MCF 10A (cell line): ENCODE measurements at regions not wholly inside any gene's neighbourhood (a gene's known extent, or its start where the extent isn't known, plus 50 kb on each side); places are given as distances from the start of the nearest gene placed in this dataset.

Source experiments
- BruUV-seq: library from RNA; stranded (reverse); fragments of 400-500 nt; replicated peaks from 2 replicates; lab custom pipeline; 2021; lab: Mats Ljungman, UMichigan
- CTCF ChIA-PET: fragments of 300-600 bp; sonication (Branson Sonifier 250); formaldehyde crosslinking; extraction: SDS; loops from one replicate; lab custom pipeline; 2021; ENCODE audit warnings: antibody characterized with exemption, inconsistent platforms; lab: Yijun Ruan, JAX
- POLR2A ChIA-PET: fragments of 300-600, 350-650 bp; sonication (Branson Sonifier 250); formaldehyde crosslinking; extraction: SDS; loops from one replicate; lab custom pipeline; 2020; ENCODE audit warnings: antibody characterized with exemption, inconsistent platforms; lab: Yijun Ruan, JAX
- DNase-seq: peaks from one replicate; pipeline ENCODE4 v3.0.0-alpha.2; 2018; ENCODE audit not compliant: unreplicated experiment
- H3K27ac Mint-ChIP-seq: one replicate; pipeline ENCODE4 v1.8.0; 2022; ENCODE audit warnings: mild to moderate bottlenecking, low read depth, mixed read lengths; ENCODE audit not compliant: unreplicated experiment
- H3K27me3 Mint-ChIP-seq: one replicate; pipeline ENCODE4 v1.8.0; 2022; ENCODE audit warnings: mixed read lengths; ENCODE audit not compliant: insufficient read depth, unreplicated experiment
- H3K36me3 Mint-ChIP-seq: one replicate; pipeline ENCODE4 v1.8.0; 2022; ENCODE audit warnings: mild to moderate bottlenecking, moderate library complexity, mixed read lengths; ENCODE audit not compliant: insufficient read depth, unreplicated experiment
- H3K4me1 Mint-ChIP-seq: one replicate; pipeline ENCODE4 v1.8.0; 2022; ENCODE audit warnings: mixed read lengths; ENCODE audit not compliant: insufficient read depth, unreplicated experiment
- H3K4me3 Mint-ChIP-seq: one replicate; pipeline ENCODE4 v1.8.0; 2022; ENCODE audit warnings: mild to moderate bottlenecking, moderate library complexity, mixed read lengths; ENCODE audit not compliant: unreplicated experiment
- H3K9me3 Mint-ChIP-seq: one replicate; pipeline ENCODE4 v1.8.0; 2022; ENCODE audit warnings: mixed read lengths; ENCODE audit not compliant: unreplicated experiment
- intact Hi-C: fragments of 100-400 bp; cut with micrococcal nuclease; formaldehyde crosslinking; loops from 2 replicates; pipeline ENCODE4 v1.14.1; 2022
- TF ChIP-seq, protein P1 (sequence below): fragments of 200-600 bp; IDR thresholded peaks from one replicate; pipeline ENCODE4 v1.8.0; 2022; ENCODE audit warnings: antibody characterized with exemption, mild to moderate bottlenecking; ENCODE audit not compliant: unreplicated experiment

DNA sequence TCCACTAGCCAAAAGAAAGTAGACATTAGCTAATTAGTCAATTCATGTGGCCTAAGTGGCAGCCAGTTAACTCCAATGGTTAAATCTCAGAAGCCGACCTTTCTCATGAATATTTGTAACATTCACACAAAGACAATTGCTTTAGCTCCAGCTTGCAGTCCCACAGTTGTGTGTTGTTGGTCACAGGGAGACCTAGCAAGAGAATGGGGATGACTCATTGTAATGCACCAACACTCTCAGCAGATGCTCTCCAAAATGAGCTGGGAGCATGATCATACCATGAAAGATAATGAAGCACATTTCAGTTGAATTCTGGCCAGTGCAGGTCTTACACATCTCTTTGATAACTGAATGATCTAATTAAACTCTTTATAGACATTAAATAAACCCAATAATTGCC lies 160.4 kb downstream of the HLX start:
- H3K36me3 Mint-ChIP-seq = no peaks in the 10 kb centered on the region
- peak; percentile 63 for DNase-seq
- POLR2A ChIA-PET = interaction anchor here (0.5 kb wide), 1 partner anchor 1644 kb away, joined by 5 read pairs; no protein-coding TSS in a partner anchor
- peaks cover 8% of the 10 kb centered on the region for H3K4me1 Mint-ChIP-seq
- no TSS peak for BruUV-seq
- no peak overlapping the region for H3K4me3 Mint-ChIP-seq
- intact Hi-C loops = no loop called here
- peak overlapping the region; percentile 24 for H3K27ac Mint-ChIP-seq
- H3K27me3 Mint-ChIP-seq = no peaks in the 10 kb centered on the region
- no peaks in the 10 kb centered on the region for H3K9me3 Mint-ChIP-seq
- CTCF ChIA-PET = interaction anchor here (0.8 to 0.9 kb wide), 3 partner anchors 19 to 396 kb away, joined by 3 to 4 read pairs (median 3); no protein-coding TSS in a partner anchor
- TF ChIP-seq, protein P1, sequence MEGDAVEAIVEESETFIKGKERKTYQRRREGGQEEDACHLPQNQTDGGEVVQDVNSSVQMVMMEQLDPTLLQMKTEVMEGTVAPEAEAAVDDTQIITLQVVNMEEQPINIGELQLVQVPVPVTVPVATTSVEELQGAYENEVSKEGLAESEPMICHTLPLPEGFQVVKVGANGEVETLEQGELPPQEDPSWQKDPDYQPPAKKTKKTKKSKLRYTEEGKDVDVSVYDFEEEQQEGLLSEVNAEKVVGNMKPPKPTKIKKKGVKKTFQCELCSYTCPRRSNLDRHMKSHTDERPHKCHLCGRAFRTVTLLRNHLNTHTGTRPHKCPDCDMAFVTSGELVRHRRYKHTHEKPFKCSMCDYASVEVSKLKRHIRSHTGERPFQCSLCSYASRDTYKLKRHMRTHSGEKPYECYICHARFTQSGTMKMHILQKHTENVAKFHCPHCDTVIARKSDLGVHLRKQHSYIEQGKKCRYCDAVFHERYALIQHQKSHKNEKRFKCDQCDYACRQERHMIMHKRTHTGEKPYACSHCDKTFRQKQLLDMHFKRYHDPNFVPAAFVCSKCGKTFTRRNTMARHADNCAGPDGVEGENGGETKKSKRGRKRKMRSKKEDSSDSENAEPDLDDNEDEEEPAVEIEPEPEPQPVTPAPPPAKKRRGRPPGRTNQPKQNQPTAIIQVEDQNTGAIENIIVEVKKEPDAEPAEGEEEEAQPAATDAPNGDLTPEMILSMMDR = no peak

DNA sequence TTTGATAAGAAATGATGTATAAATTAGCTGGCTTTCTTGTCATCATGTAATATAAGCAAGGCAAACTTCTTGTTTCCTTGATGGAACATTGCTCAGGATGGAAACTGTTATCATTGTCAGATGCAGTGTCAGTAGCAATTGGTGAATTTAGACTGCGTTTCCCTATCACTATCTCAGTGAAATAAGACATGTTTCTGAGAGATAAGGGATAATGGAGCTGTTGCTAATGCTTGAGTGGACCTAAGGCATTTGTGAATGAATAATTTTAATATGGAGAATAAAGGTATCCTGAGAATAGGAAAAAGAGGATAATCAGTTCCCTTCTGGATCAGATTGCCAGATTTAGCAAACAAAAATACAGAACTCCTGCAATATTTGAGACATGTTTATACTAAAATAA lies 160.9 kb downstream of the HLX start:
- H3K4me1 Mint-ChIP-seq = peaks cover 8% of the 10 kb centered on the region
- no peak for DNase-seq
- H3K27ac Mint-ChIP-seq = peak overlapping the region; percentile 24
- no peaks in the 10 kb centered on the region for H3K9me3 Mint-ChIP-seq
- H3K36me3 Mint-ChIP-seq = no peaks in the 10 kb centered on the region
- no TSS peak for BruUV-seq
- no peak overlapping the region for H3K4me3 Mint-ChIP-seq
- TF ChIP-seq, protein P1 = no peak
- POLR2A ChIA-PET = interaction anchor here (0.5 kb wide), 1 partner anchor 1643 kb away, joined by 5 read pairs; no protein-coding TSS in a partner anchor
- intact Hi-C loops = no loop called here
- no peaks in the 10 kb centered on the region for H3K27me3 Mint-ChIP-seq
- CTCF ChIA-PET = interaction anchor here (0.8 to 0.9 kb wide), 2 partner anchors 164 to 396 kb away, joined by 3 to 4 read pairs; no protein-coding TSS in a partner anchor

DNA sequence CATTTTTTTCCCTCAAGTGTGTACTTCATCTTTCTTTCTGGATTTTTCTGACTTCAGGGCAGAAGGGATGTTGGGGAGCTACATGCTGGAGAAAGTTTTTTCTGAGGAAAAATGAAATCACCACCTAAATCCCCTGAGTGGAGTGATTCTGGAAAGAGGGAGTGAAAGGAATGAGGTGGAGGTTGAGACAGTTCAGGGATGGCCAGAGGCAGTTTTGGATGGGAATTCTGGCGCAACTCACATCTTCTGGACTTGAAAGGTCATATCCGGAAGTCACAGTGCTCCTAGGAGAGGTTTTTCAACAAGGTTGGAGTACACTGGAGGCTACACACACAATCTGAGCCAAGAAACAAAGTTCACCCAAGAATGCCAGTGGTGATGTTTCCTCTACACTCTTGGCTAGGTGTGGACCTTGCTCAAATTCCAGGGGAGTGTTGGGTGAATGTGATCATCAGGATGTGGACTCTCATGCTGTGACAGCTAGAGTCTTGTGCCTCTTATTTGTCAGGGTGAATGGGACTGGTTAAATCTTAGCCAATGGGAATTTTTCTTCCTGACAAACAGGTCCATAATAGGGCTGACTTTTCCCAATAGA lies 161.5 kb downstream of the HLX start:
- POLR2A ChIA-PET = interaction anchor here (0.6 to 1.0 kb wide), 2 partner anchors 104 to 132 kb away, joined by 3 read pairs; no protein-coding TSS in a partner anchor
- BruUV-seq = no TSS peak
- TF ChIP-seq, protein P1 = no peak
- Mint-ChIP-seq H3K4me1 (peaks cover 8% of the 10 kb centered on the region), H3K27me3 (no peaks in the 10 kb centered on the region), H3K9me3 (no peaks in the 10 kb centered on the region), H3K4me3 (no peak overlapping the region), H3K27ac (peak overlapping the region; percentile 24), H3K36me3 (no peaks in the 10 kb centered on the region)
- CTCF ChIA-PET = no interaction called here
- intact Hi-C loops = no loop called here
- DNase-seq = peak; percentile 67

DNA sequence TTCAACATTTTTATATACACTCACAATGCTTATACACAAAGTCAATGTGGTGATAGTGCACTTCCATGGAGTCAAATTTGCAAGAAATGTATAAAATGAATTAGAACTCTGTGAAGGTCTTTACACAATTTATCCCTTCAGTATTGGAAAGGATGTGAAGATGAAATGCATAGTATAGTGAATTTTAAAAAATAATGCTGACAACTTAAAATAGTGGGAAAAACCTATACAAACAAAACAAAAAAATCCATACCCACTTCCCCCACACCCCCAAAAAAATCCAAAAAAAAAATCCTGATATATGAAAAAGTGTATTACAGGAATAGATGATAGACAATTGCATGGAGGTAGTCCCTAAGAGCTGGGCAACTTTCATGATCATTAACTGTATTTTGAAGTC lies 165.3 kb downstream of the HLX start:
- no peak for DNase-seq
- Mint-ChIP-seq H3K36me3 (no peaks in the 10 kb centered on the region), H3K27me3 (no peaks in the 10 kb centered on the region), H3K27ac (no peak overlapping the region), H3K4me3 (no peak overlapping the region), H3K4me1 (peaks cover 8% of the 10 kb centered on the region), H3K9me3 (peaks cover 4% of the 10 kb centered on the region)
- TF ChIP-seq, protein P1 = no peak
- intact Hi-C loops = no loop called here
- ChIA-PET POLR2A (no interaction called here), CTCF (interaction anchor here (0.6 kb wide), 1 partner anchor 182 kb away, joined by 3 read pairs; no protein-coding TSS in a partner anchor)
- no TSS peak for BruUV-seq
